HEK293T (cell line): ENCODE measurements at regions not wholly inside any gene's neighbourhood (a gene's known extent, or its start where the extent isn't known, plus 50 kb on each side); places are given as distances from the start of the nearest gene placed in this dataset.

Experiments used
- ARNT ChIP-seq: fragments of 450-650 bp; IDR thresholded peaks from 2 replicates; pipeline ENCODE4 v1.6.1; 2017; ENCODE audit warnings: mild to moderate bottlenecking
- BHLHE40 ChIP-seq: fragments of 450-650 bp; IDR thresholded peaks from 2 replicates; pipeline ENCODE4 v1.6.1; 2016; ENCODE audit warnings: mild to moderate bottlenecking, moderate library complexity, borderline replicate concordance
- CTBP1 ChIP-seq: fragments of 450-650 bp; IDR thresholded peaks from 2 replicates; pipeline ENCODE4 v1.6.1; 2016; ENCODE audit warnings: borderline replicate concordance
- ELF4 ChIP-seq: fragments of 450-650 bp; IDR thresholded peaks from 2 replicates; pipeline ENCODE4 v1.6.1; 2017; ENCODE audit warnings: antibody characterized with exemption
- FOXA1 ChIP-seq: fragments of 450-650 bp; IDR thresholded peaks from 2 replicates; pipeline ENCODE4 v1.6.1; 2016; ENCODE audit warnings: mild to moderate bottlenecking
- FOXK2 ChIP-seq: fragments of 450-650 bp; IDR thresholded peaks from 2 replicates; pipeline ENCODE4 v1.6.1; 2016; ENCODE audit warnings: mild to moderate bottlenecking
- FOXM1 ChIP-seq: fragments of 450-650 bp; IDR thresholded peaks from 2 replicates; pipeline ENCODE4 v1.6.1; 2017; ENCODE audit warnings: mild to moderate bottlenecking, borderline replicate concordance
- HDGF ChIP-seq: fragments of 450-650 bp; IDR thresholded peaks from 2 replicates; pipeline ENCODE4 v1.6.1; 2017; ENCODE audit warnings: antibody characterized with exemption, borderline replicate concordance
- L3MBTL2 ChIP-seq: fragments of 450-650 bp; conservative IDR thresholded peaks from 2 replicates; pipeline ENCODE4 v1.6.1; 2016; ENCODE audit warnings: mild to moderate bottlenecking
- NFRKB ChIP-seq: fragments of 450-650 bp; IDR thresholded peaks from 2 replicates; pipeline ENCODE4 v1.6.1; 2016; ENCODE audit warnings: mild to moderate bottlenecking, moderate library complexity
- SUZ12 ChIP-seq: fragments of 450-650 bp; IDR thresholded peaks from 2 replicates; pipeline ENCODE4 v1.6.1; 2016; ENCODE audit warnings: mild to moderate bottlenecking
- TARDBP ChIP-seq: fragments of 450-650 bp; IDR thresholded peaks from 2 replicates; pipeline ENCODE4 v1.6.1; 2016
- ZNF384 ChIP-seq: fragments of 450-650 bp; IDR thresholded peaks from 2 replicates; pipeline ENCODE4 v1.6.1; 2016
- TF ChIP-seq, protein P1 (sequence below): fragments of 450-650 bp; IDR thresholded peaks from 2 replicates; pipeline ENCODE4 v1.6.1; 2016

DNA sequence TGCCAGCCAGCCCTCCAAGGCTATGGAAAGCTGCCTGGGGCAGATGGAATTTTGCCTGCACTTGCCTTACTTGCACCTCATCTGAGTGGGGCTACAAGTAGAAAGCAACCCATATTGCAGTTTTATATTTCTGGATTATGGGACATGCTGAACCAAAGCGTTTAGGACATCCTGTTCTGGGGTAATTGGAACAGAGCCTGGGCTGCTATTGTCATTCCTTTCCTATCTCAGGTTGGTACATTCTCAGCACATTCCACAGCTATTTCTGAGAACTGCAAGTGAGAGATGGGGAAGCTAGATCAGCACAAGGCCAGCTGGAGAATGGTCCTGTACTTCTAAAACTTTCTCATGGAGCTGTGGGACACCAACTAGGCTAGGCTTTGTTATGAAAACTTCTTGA, 713.8 kb downstream of the KCNT2 start:
- TF ChIP-seq NFRKB (no peak), ARNT (no peak), BHLHE40 (no peak), FOXA1 (no peak), FOXM1 (no peak), CTBP1 (no peak), ZNF384 (no peak), TARDBP (no peak), FOXK2 (no peak), SUZ12 (no peak), L3MBTL2 (no peak), ELF4 (no peak), HDGF (no peak)
- TF ChIP-seq, protein P1, sequence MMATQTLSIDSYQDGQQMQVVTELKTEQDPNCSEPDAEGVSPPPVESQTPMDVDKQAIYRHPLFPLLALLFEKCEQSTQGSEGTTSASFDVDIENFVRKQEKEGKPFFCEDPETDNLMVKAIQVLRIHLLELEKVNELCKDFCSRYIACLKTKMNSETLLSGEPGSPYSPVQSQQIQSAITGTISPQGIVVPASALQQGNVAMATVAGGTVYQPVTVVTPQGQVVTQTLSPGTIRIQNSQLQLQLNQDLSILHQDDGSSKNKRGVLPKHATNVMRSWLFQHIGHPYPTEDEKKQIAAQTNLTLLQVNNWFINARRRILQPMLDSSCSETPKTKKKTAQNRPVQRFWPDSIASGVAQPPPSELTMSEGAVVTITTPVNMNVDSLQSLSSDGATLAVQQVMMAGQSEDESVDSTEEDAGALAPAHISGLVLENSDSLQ: no peak
